NCI-H526 treated with DMSO at 0.1 percent for 48 hours (cell line): ENCODE measurements at regions not wholly inside any gene's neighbourhood (a gene's known extent, or its start where the extent isn't known, plus 50 kb on each side); places are given as distances from the start of the nearest gene placed in this dataset.

Experiments used
- DNase-seq: peaks from one replicate; lab custom pipeline; 2025; lab: John Stamatoyannopoulos, UW

GRCh38 chr1:29711582-29712283 lies 475.4 kb downstream of the PTPRU start:
- no peak for DNase-seq

GRCh38 chr1:29709704-29710280 lies 473.5 kb downstream of the PTPRU start:
- DNase-seq, result no peak

- no peak for DNase-seq
Measured at GRCh38 chr1:29708796-29709703, 472.7 kb downstream of the PTPRU start.

- no peak for DNase-seq
Measured at GRCh38 chr1:29708381-29708780, 472.1 kb downstream of the PTPRU start.

- no peak for DNase-seq
Measured at GRCh38 chr1:29707796-29708195, 471.5 kb downstream of the PTPRU start.

GRCh38 chr1:29706936-29707335 lies 470.6 kb downstream of the PTPRU start:
- peak; percentile 43 for DNase-seq

- DNase-seq, result no peak
Measured at GRCh38 chr1:29704430-29704829, 468.1 kb downstream of the PTPRU start.

- DNase-seq, result peak; percentile 31
Measured at GRCh38 chr1:29703596-29704370, 467.5 kb downstream of the PTPRU start.

- no peak for DNase-seq
Measured at GRCh38 chr1:29700491-29700890, 464.2 kb downstream of the PTPRU start.

- no peak for DNase-seq
Measured at GRCh38 chr1:29698626-29699025, 462.3 kb downstream of the PTPRU start.

GRCh38 chr1:29698033-29698432 lies 461.7 kb downstream of the PTPRU start:
- DNase-seq, result no peak

GRCh38 chr1:29697391-29697780 lies 461.1 kb downstream of the PTPRU start:
- DNase-seq, result no peak

- DNase-seq, result no peak
Measured at GRCh38 chr1:29696656-29697390, 460.5 kb downstream of the PTPRU start.

GRCh38 chr1:29695803-29696202 lies 459.5 kb downstream of the PTPRU start:
- no peak for DNase-seq

GRCh38 chr1:29695036-29695435 lies 458.7 kb downstream of the PTPRU start:
- DNase-seq, result no peak

GRCh38 chr1:29691499-29691898 lies 455.2 kb downstream of the PTPRU start:
- DNase-seq, result no peak

- no peak for DNase-seq
Measured at GRCh38 chr1:29690156-29690555, 453.8 kb downstream of the PTPRU start.

GRCh38 chr1:29689372-29690030 lies 453.2 kb downstream of the PTPRU start:
- no peak for DNase-seq

- DNase-seq, result no peak
Measured at GRCh38 chr1:29688471-29689365, 452.4 kb downstream of the PTPRU start.
